NCI-H226 (cell line): ENCODE measurements at regions not wholly inside any gene's neighbourhood (a gene's known extent, or its start where the extent isn't known, plus 50 kb on each side); places are given as distances from the start of the nearest gene placed in this dataset.
"Not testable (repeated sequence)": the region's sequence is repeated elsewhere in the genome, so short reads cannot be mapped to it uniquely, and the experiment has no call there.

Source experiments
- DNase-seq: peaks from one replicate; pipeline ENCODE4 v3.0.0-alpha.2; 2015

GRCh38 chr14:46432516-46432915, 219.1 kb downstream of the RPL10L start:
- no peak for DNase-seq

- DNase-seq = no peak
Measured at GRCh38 chr14:46417066-46417465, 234.5 kb downstream of the RPL10L start.

- DNase-seq = no peak
Measured at GRCh38 chr14:46404865-46405811, 246.4 kb downstream of the RPL10L start.

GRCh38 chr14:46402001-46402690, 249.4 kb downstream of the RPL10L start:
- not testable (repeated sequence) for DNase-seq

GRCh38 chr14:46401066-46401465, 250.5 kb downstream of the RPL10L start:
- DNase-seq = no peak

GRCh38 chr14:46399049-46399448, 252.5 kb downstream of the RPL10L start:
- no peak for DNase-seq

- no peak for DNase-seq
Measured at GRCh38 chr14:46384611-46385010, 267.0 kb downstream of the RPL10L start.

GRCh38 chr14:46381674-46382073, 269.9 kb downstream of the RPL10L start:
- DNase-seq = no peak

- DNase-seq = no peak
Measured at GRCh38 chr14:46378248-46378647, 273.3 kb downstream of the RPL10L start.

- no peak for DNase-seq
Measured at GRCh38 chr14:46377305-46377704, 274.3 kb downstream of the RPL10L start.

- no peak for DNase-seq
Measured at GRCh38 chr14:46369391-46369790, 282.2 kb downstream of the RPL10L start.

GRCh38 chr14:46368275-46368674, 283.3 kb downstream of the RPL10L start:
- no peak for DNase-seq

- no peak for DNase-seq
Measured at GRCh38 chr14:46352844-46353243, 298.7 kb downstream of the RPL10L start.

- no peak for DNase-seq
Measured at GRCh38 chr14:46344327-46344937, 307.1 kb downstream of the RPL10L start.

GRCh38 chr14:46325777-46326176, 325.8 kb downstream of the RPL10L start:
- no peak for DNase-seq

- no peak for DNase-seq
Measured at GRCh38 chr14:46325157-46325556, 326.4 kb downstream of the RPL10L start.

- DNase-seq = peak; percentile 4
Measured at GRCh38 chr14:46323404-46323762, 328.2 kb downstream of the RPL10L start.

GRCh38 chr14:46322730-46323403, 328.7 kb downstream of the RPL10L start:
- no peak for DNase-seq

GRCh38 chr14:46322076-46322475, 329.5 kb downstream of the RPL10L start:
- no peak for DNase-seq

GRCh38 chr14:46306267-46306666, 345.3 kb downstream of the RPL10L start:
- no peak for DNase-seq

GRCh38 chr14:46300765-46301164, 350.8 kb downstream of the RPL10L start:
- no peak for DNase-seq

- no peak for DNase-seq
Measured at GRCh38 chr14:46290706-46291105, 360.9 kb downstream of the RPL10L start.

GRCh38 chr14:46279776-46280175, 371.8 kb downstream of the RPL10L start:
- DNase-seq = no peak
